ENCODE measurements at regions not wholly inside any gene's neighbourhood (a gene's known extent, or its start where the extent isn't known, plus 50 kb on each side); places are given as distances from the start of the nearest gene placed in this dataset.
"Not testable (repeated sequence)": the region's sequence is repeated elsewhere in the genome, so short reads cannot be mapped to it uniquely, and the experiment has no call there.

- DNase-seq = no peak
Observed at GRCh38 chr2:15753811-15754702, 162.4 kb downstream of the DDX1 start.

GRCh38 chr2:15754703-15755099 is 163.0 kb downstream of the DDX1 start:
- DNase-seq = no peak

- DNase-seq = no peak
Observed at GRCh38 chr2:15755528-15755927, 163.9 kb downstream of the DDX1 start.

- DNase-seq = no peak
Observed at GRCh38 chr2:15756011-15756550, 164.4 kb downstream of the DDX1 start.

- no peak for DNase-seq
Observed at GRCh38 chr2:15756882-15757819, 165.5 kb downstream of the DDX1 start.

- DNase-seq = no peak
Observed at GRCh38 chr2:15757820-15758586, 166.3 kb downstream of the DDX1 start.

GRCh38 chr2:15758848-15759247 is 167.2 kb downstream of the DDX1 start:
- DNase-seq = no peak

- no peak for DNase-seq
Observed at GRCh38 chr2:15759385-15759784, 167.7 kb downstream of the DDX1 start.

GRCh38 chr2:15759791-15760190 is 168.1 kb downstream of the DDX1 start:
- not testable (repeated sequence) for DNase-seq

GRCh38 chr2:15760232-15760910 is 168.7 kb downstream of the DDX1 start:
- DNase-seq = no peak

- DNase-seq = no peak
Observed at GRCh38 chr2:15761056-15761455, 169.4 kb downstream of the DDX1 start.

- no peak for DNase-seq
Observed at GRCh38 chr2:15761910-15762309, 170.2 kb downstream of the DDX1 start.

GRCh38 chr2:15762449-15762848 is 170.8 kb downstream of the DDX1 start:
- DNase-seq = no peak

GRCh38 chr2:15763106-15763821 is 171.6 kb downstream of the DDX1 start:
- DNase-seq = no peak

GRCh38 chr2:15763822-15764682 is 172.4 kb downstream of the DDX1 start:
- DNase-seq = no peak

GRCh38 chr2:15764683-15765011 is 173.0 kb downstream of the DDX1 start:
- no peak for DNase-seq

- no peak for DNase-seq
Observed at GRCh38 chr2:15765211-15765610, 173.5 kb downstream of the DDX1 start.

- DNase-seq = no peak
Observed at GRCh38 chr2:15765686-15766302, 174.1 kb downstream of the DDX1 start.

GRCh38 chr2:15766303-15766861 is 174.0 kb upstream of the MYCN start:
- no peak for DNase-seq
